Omental fat pad (tissue), 3 donors: ENCODE measurements at regions not wholly inside any gene's neighbourhood (a gene's known extent, or its start where the extent isn't known, plus 50 kb on each side); places are given as distances from the start of the nearest gene placed in this dataset.

Experiments
- ATAC-seq: fragments of 150-250 bp; one replicate; pipeline ENCODE4 v1.9.1; 2016; ENCODE audit warnings: mild to moderate bottlenecking, moderate library complexity; ENCODE audit not compliant: low FRiP score
- DNase-seq: peaks from one replicate; pipeline ENCODE4 v3.0.0-alpha.2; 2019; ENCODE audit warnings: low spot score
- TF ChIP-seq, protein P1 (sequence below), 3 donors: fragments of 450-650 bp; IDR thresholded peaks; one replicate each; pipeline ENCODE4 v1.5.1; 2016 to 2017; ENCODE audit warnings: antibody characterized with exemption in 3 of 3, mild to moderate bottlenecking in 3 of 3, moderate library complexity in 2 of 3

DNA sequence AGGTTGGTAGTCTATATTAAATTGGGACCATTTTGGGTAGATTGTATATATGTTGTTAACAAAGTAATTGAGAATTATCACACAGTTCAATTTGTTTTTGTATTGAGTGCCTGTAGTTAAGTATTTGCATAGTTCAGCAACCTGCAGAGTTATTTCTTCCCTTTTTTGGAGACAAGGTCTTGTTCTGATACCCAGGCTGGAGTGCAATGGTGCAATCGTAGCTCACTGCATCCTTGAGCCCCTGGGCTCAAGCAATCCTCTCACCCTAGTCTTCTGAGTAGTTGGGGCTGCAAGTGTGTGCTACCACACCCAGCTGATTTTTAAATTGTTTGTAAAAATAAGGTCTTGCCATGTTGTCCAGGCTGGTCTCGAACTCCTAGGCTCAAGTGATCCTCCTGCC is 250.5 kb downstream of the UTRN start:
- TF ChIP-seq, protein P1, sequence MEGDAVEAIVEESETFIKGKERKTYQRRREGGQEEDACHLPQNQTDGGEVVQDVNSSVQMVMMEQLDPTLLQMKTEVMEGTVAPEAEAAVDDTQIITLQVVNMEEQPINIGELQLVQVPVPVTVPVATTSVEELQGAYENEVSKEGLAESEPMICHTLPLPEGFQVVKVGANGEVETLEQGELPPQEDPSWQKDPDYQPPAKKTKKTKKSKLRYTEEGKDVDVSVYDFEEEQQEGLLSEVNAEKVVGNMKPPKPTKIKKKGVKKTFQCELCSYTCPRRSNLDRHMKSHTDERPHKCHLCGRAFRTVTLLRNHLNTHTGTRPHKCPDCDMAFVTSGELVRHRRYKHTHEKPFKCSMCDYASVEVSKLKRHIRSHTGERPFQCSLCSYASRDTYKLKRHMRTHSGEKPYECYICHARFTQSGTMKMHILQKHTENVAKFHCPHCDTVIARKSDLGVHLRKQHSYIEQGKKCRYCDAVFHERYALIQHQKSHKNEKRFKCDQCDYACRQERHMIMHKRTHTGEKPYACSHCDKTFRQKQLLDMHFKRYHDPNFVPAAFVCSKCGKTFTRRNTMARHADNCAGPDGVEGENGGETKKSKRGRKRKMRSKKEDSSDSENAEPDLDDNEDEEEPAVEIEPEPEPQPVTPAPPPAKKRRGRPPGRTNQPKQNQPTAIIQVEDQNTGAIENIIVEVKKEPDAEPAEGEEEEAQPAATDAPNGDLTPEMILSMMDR (IDR thresholded peaks at IDR 0.05) = no peak
- no peak for DNase-seq
- ATAC-seq = no peak

DNA sequence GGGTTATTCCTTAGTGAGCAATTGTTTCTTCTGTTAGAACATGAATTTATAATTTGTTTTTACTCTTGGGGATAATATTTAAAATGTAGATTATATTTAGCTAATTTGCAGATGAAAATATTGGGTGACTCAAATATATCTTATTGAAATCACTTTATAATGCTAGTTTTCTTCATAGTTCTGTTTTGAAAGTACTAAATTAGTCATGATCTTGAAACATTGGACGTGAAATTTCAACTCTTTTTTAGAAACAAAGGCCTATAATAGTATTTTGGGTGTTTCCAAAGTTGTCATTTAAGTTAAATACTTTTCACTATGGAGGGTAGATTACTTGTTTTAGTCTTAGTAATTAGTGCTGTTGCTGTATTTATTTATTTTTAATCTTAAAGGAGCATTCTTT is 250.9 kb downstream of the UTRN start:
- TF ChIP-seq, protein P1 (IDR thresholded peaks at IDR 0.05) = no peak
- DNase-seq (no peak), ATAC-seq (no peak)

DNA sequence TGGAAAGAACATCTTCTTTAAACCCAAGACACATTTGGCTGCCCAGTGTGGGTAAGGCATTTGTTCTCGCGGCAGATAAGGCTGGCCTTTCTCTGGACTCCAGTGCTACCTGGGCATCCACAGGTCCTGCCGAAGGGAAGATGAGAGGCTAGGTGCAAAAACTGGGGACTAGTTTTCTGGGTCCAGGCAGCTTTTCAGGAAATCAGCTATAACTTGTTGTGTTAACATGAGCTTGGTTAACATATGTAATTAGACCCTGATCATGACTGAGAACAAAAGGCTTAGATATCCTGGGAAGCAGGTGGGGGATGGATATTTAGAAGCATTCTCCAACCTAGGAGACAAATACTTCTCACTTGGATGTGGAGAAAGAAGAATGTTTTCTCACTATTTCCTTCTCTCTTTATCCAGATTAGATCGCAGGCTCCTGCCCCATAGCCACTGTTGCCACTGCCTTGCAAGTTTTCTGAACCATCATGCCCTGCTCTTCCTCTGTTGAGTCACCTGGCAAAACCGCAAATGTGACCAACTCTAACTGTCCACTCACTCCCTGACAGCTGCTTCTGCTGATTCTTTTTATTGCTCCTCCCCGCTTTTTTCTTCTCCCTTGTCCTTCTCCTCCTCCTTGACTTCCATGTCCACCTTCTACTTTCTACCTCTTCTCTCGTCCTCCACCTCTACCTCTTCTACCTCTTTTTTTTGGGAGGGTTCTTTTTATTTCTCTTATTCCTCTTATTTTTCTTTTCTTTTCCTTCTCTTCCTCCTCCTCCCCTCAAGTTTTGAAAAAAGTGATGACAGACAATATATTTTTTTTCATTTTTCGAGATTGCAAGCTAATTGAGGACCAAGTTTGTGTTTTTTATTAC is 258.1 kb downstream of the UTRN start:
- no peak for DNase-seq
- ATAC-seq = no peak
- TF ChIP-seq, protein P1 (IDR thresholded peaks at IDR 0.05) = no peak

DNA sequence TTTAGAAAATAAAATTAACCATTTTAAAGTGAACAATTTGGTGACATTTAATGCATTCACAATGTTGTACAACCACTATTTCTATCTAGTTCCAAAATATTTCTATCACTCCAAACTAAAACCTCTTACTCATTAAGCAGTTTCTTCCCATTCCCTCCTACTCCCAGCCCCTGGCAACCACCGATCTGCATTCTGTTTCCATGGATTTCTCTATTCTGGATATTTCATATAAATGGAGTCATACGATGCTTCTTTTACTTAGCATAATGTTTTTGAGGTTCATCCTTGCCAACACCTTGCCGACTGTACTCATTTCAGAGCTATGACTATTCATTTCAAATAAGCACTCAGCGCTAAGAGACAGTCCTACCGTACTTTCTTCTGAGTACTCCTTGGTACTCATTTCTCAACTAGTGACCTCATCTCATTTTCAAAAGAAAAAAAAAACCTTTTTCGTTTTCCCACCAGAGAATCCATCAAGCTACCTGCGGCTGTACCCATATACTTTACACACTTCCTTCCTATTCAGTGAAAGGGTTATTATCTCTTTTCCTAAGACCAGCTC is 259.2 kb downstream of the UTRN start:
- no peak for ATAC-seq
- TF ChIP-seq, protein P1 (IDR thresholded peaks at IDR 0.05) = no peak
- no peak for DNase-seq

DNA sequence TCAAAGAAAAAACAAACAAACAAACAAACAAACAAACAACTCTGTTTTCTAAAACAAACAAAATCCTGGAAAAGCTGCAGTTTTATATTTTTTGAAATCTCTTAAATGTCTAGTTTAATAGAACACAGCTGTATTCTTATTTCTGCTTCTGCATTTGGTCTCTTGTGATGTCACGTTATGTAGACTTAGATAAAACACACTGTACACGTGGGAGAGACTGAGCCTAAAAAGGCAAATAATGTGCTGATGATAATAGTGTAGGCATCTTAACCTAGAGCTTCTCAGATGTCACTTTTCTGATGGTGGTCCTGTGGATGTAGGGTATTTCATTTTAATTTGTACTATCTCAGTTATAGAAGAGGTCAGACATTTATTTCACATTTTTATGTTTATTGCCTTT is 261.7 kb downstream of the UTRN start:
- DNase-seq = no peak
- TF ChIP-seq, protein P1 (IDR thresholded peaks at IDR 0.05) = no peak
- no peak for ATAC-seq

DNA sequence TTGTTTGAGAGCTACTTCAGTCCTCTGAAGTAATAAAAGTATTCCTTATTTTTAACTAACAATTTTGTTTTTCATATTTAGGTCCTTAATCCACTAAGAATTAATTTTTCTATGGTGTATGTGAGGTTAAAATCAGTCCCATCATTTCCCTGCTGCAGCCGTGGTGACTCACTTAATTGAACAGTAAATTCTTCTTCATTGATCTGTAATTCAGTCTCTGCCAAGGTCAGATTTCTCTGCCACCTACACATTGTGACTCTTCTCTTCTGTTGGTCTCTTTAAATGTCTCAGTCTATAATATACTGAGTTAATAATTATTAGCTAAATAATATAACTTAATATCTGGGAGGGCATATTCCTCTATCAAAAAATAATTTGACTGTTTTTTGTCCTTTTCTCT is 262.3 kb downstream of the UTRN start:
- ATAC-seq (no peak), DNase-seq (no peak)
- TF ChIP-seq, protein P1 (IDR thresholded peaks at IDR 0.05) = no peak

DNA sequence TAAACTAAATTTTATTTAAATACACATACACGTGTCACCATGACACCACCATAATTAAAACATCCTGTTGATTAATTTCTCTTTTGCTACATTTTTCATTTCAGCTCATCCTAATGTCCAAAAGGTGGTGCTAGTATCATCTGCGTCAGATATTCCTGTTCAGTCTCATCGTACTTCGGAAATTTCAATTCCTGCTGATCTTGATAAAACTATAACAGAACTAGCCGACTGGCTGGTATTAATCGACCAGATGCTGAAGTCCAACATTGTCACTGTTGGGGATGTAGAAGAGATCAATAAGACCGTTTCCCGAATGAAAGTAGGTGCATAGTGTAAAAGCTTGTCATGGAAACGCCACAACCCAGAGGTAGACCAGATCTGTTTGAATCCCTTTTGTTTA is 263.4 kb downstream of the UTRN start:
- DNase-seq (no peak), ATAC-seq (no peak)
- TF ChIP-seq, protein P1 (IDR thresholded peaks at IDR 0.05) = no peak
